MM.1S (cell line): ENCODE measurements at regions not wholly inside any gene's neighbourhood (a gene's known extent, or its start where the extent isn't known, plus 50 kb on each side); places are given as distances from the start of the nearest gene placed in this dataset.

Source experiments
- EZH2 ChIP-seq: fragments of 300-600 bp; sonication (generic); optimal IDR thresholded peaks from 2 replicates; pipeline ENCODE3; 2017; ENCODE audit warnings: low read depth, mild to moderate bottlenecking, antibody characterized with exemption, low read length, mixed read lengths
- EZH2phosphoT487 ChIP-seq: fragments of 300-600 bp; sonication (generic); IDR thresholded peaks from 2 replicates; pipeline ENCODE4 v1.6.1; 2018; ENCODE audit warnings: antibody characterized with exemption, low read length
- TF ChIP-seq, protein P1 (sequence below): fragments of 300-600 bp; sonication (generic); IDR thresholded peaks from 2 replicates; pipeline ENCODE4 v1.5.1; 2016; ENCODE audit warnings: antibody characterized with exemption, low read length, mixed read lengths

DNA sequence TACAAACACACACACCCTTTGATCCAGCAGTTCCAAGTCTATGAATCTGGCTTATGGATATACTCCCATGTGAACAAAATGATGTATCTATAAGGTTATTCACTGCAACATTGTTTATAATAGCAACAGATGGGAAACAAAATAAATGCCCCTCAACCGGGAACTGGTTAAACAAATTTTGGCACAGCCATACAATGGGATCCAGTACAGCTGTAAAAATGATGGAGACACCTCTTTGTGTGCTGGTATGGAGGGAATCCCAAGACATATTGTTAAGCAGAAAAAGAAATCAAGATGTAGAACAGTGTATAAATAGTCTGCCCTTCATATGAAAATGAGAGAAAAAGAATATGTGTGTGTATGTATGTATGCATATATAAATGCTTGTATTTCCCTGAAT, 155.5 kb downstream of the SNX10 start:
- TF ChIP-seq EZH2phosphoT487 (no peak), EZH2 (no peak)
- TF ChIP-seq, protein P1, sequence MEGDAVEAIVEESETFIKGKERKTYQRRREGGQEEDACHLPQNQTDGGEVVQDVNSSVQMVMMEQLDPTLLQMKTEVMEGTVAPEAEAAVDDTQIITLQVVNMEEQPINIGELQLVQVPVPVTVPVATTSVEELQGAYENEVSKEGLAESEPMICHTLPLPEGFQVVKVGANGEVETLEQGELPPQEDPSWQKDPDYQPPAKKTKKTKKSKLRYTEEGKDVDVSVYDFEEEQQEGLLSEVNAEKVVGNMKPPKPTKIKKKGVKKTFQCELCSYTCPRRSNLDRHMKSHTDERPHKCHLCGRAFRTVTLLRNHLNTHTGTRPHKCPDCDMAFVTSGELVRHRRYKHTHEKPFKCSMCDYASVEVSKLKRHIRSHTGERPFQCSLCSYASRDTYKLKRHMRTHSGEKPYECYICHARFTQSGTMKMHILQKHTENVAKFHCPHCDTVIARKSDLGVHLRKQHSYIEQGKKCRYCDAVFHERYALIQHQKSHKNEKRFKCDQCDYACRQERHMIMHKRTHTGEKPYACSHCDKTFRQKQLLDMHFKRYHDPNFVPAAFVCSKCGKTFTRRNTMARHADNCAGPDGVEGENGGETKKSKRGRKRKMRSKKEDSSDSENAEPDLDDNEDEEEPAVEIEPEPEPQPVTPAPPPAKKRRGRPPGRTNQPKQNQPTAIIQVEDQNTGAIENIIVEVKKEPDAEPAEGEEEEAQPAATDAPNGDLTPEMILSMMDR: no peak
